Loucy (cell line): ENCODE measurements at regions not wholly inside any gene's neighbourhood (a gene's known extent, or its start where the extent isn't known, plus 50 kb on each side); places are given as distances from the start of the nearest gene placed in this dataset.

ENCODE experiments used
- H2AFZ ChIP-seq: fragments of 200-600 bp; sonication (generic); 2 replicates; pipeline ENCODE4 v1.6.0; 2016; ENCODE audit warnings: antibody characterized with exemption, mild to moderate bottlenecking, low read length, moderate library complexity
- H3F3A ChIP-seq: fragments of 200-600 bp; 2 replicates; pipeline ENCODE4 v1.6.0; 2016; ENCODE audit warnings: antibody characterized with exemption, low read depth, mild to moderate bottlenecking
- H3K27me3 ChIP-seq: fragments of 200-600 bp; sonication (generic); 2 replicates; pipeline ENCODE4 v1.6.1; 2014; ENCODE audit warnings: low read length, mild to moderate bottlenecking; ENCODE audit not compliant: insufficient read depth, poor library complexity, severe bottlenecking
- H3K36me3 ChIP-seq: fragments of 200-600 bp; sonication (generic); 2 replicates; pipeline ENCODE4 v1.6.1; 2016; ENCODE audit warnings: low read length; ENCODE audit not compliant: insufficient read depth
- H3K4me1 ChIP-seq: fragments of 200-600 bp; sonication (generic); 2 replicates; pipeline ENCODE4 v1.5.1; 2014; ENCODE audit warnings: low read length, mild to moderate bottlenecking; ENCODE audit not compliant: insufficient read depth, poor library complexity, severe bottlenecking
- H3K4me2 ChIP-seq: fragments of 200-600 bp; sonication (generic); 2 replicates; pipeline ENCODE4 v1.6.0; 2014; ENCODE audit warnings: antibody characterized with exemption, low read length, low read depth, mild to moderate bottlenecking; ENCODE audit not compliant: poor library complexity, severe bottlenecking
- H3K4me3 ChIP-seq: fragments of 200-600 bp; sonication (generic); 2 replicates; pipeline ENCODE4 v1.5.1; 2014; ENCODE audit warnings: low read length, mild to moderate bottlenecking, mixed read lengths; ENCODE audit not compliant: poor library complexity, severe bottlenecking
- H3K79me2 ChIP-seq: fragments of 200-600 bp; sonication (generic); 2 replicates; pipeline ENCODE4 v1.6.1; 2014; ENCODE audit warnings: low read length; ENCODE audit not compliant: insufficient read depth
- H3K9ac ChIP-seq: fragments of 200-600 bp; sonication (generic); 2 replicates; pipeline ENCODE4 v1.6.0; 2014; ENCODE audit warnings: mild to moderate bottlenecking, low read depth, low read length, moderate library complexity; ENCODE audit not compliant: poor library complexity, severe bottlenecking
- H3K9me2 ChIP-seq: fragments of 200-600 bp; sonication (generic); replicated peaks from 2 replicates; pipeline ENCODE4 v1.6.1; 2016; ENCODE audit warnings: low read depth, low read length, mixed read lengths
- H3K9me3 ChIP-seq: fragments of 200-600 bp; sonication (generic); 2 replicates; pipeline ENCODE4 v1.6.1; 2014; ENCODE audit warnings: mild to moderate bottlenecking, antibody characterized with exemption, low read length, low read depth; ENCODE audit not compliant: insufficient read depth
- H4K20me1 ChIP-seq: fragments of 200-600 bp; sonication (generic); 2 replicates; pipeline ENCODE4 v1.6.0; 2014; ENCODE audit warnings: antibody characterized with exemption, low read length, mild to moderate bottlenecking; ENCODE audit not compliant: insufficient read depth, poor library complexity, severe bottlenecking
- CTCF ChIP-seq: fragments of 200-600 bp; sonication (generic); conservative IDR thresholded peaks from 2 replicates; pipeline ENCODE4 v1.5.1; 2014; ENCODE audit warnings: mild to moderate bottlenecking, antibody characterized with exemption, low read length
- EZH2phosphoT487 ChIP-seq: fragments of 200-600 bp; IDR thresholded peaks from 2 replicates; pipeline ENCODE4 v1.6.1; 2018; ENCODE audit warnings: antibody characterized with exemption, mild to moderate bottlenecking, moderate library complexity, borderline replicate concordance

GRCh38 chr20:40767615-40767924, 78.5 kb upstream of the MAFB start:
- H3K9ac ChIP-seq: no peak overlapping the region
- no peaks in the 10 kb centered on the region for H3K79me2 ChIP-seq
- H3K4me2 ChIP-seq: no peak overlapping the region
- no peaks in the 10 kb centered on the region for H4K20me1 ChIP-seq
- H3K4me3 ChIP-seq: no peak overlapping the region
- H3K9me3 ChIP-seq: no peaks in the 10 kb centered on the region
- TF ChIP-seq CTCF (no peak), EZH2phosphoT487 (no peak)
- no peaks in the 10 kb centered on the region for H3F3A ChIP-seq
- no peaks in the 10 kb centered on the region for H3K27me3 ChIP-seq
- no peaks in the 10 kb centered on the region for H3K9me2 ChIP-seq
- H3K4me1 ChIP-seq: peaks cover 10% of the 10 kb centered on the region
- no peaks in the 10 kb centered on the region for H3K36me3 ChIP-seq
- no peak overlapping the region for H2AFZ ChIP-seq

GRCh38 chr20:40768105-40768504, 79.1 kb upstream of the MAFB start:
- Histone ChIP-seq H3K4me3 (no peak overlapping the region), H3K4me1 (peaks cover 10% of the 10 kb centered on the region), H3K9me2 (no peaks in the 10 kb centered on the region), H3K4me2 (no peak overlapping the region), H3F3A (no peaks in the 10 kb centered on the region), H3K27me3 (no peaks in the 10 kb centered on the region), H4K20me1 (no peaks in the 10 kb centered on the region), H3K79me2 (no peaks in the 10 kb centered on the region), H3K9ac (no peak overlapping the region), H3K36me3 (no peaks in the 10 kb centered on the region), H2AFZ (no peak overlapping the region), H3K9me3 (no peaks in the 10 kb centered on the region)
- TF ChIP-seq EZH2phosphoT487: no peak
- TF ChIP-seq CTCF: no peak

- Histone ChIP-seq H3K4me1 (peaks cover 10% of the 10 kb centered on the region), H3K27me3 (no peaks in the 10 kb centered on the region), H3F3A (no peaks in the 10 kb centered on the region), H3K4me3 (no peak overlapping the region), H3K9ac (no peak overlapping the region), H3K36me3 (no peaks in the 10 kb centered on the region), H3K79me2 (no peaks in the 10 kb centered on the region), H3K4me2 (no peak overlapping the region), H3K9me3 (no peaks in the 10 kb centered on the region), H2AFZ (no peak overlapping the region), H3K9me2 (no peaks in the 10 kb centered on the region), H4K20me1 (no peaks in the 10 kb centered on the region)
- TF ChIP-seq CTCF: no peak
- no peak for TF ChIP-seq EZH2phosphoT487
These were observed 80.7 kb upstream of the MAFB start for GRCh38 chr20:40769677-40770285.
